Heart right ventricle (tissue), 16 donors: ENCODE measurements at regions not wholly inside any gene's neighbourhood (a gene's known extent, or its start where the extent isn't known, plus 50 kb on each side); places are given as distances from the start of the nearest gene placed in this dataset.

Source experiments
- ATAC-seq, 8 donors: fragments of 200-7000 bp; cut with Tn5 transposase; one replicate each; pipeline ENCODE4 v1.9.1; 2020; ENCODE audit warnings: mild to moderate bottlenecking in 8 of 8, moderate library complexity in 8 of 8, moderate number of reproducible peaks in 1 of 8
- DNase-seq, 2 donors: peaks; one replicate each; pipeline ENCODE4 v3.0.0-alpha.2; 2020
- H3K27ac ChIP-seq, 10 donors: fragments of 200-600 bp; sonication (generic) in 2 of 10; one replicate each; pipeline versions ENCODE4 v1.5.0 to v1.8.0; 2020 to 2022; ENCODE audit warnings: mild to moderate bottlenecking in 3 of 10
- H3K27me3 ChIP-seq, 7 donors: fragments of 200-600 bp; one replicate each; pipeline ENCODE4 v1.8.0; 2021 to 2022; ENCODE audit warnings: mild to moderate bottlenecking in 2 of 7
- H3K36me3 ChIP-seq, 9 donors: fragments of 200-600 bp; sonication (generic) in 1 of 9; one replicate each; pipeline versions ENCODE4 v1.5.0 to v1.8.0; 2020 to 2022; ENCODE audit warnings: mild to moderate bottlenecking in 2 of 9
- H3K4me1 ChIP-seq, 9 donors: fragments of 200-600 bp; sonication (generic) in 1 of 9; one replicate each; pipeline versions ENCODE4 v1.5.0 to v1.8.0; 2020 to 2022; ENCODE audit warnings: mild to moderate bottlenecking in 4 of 9
- H3K4me3 ChIP-seq, 10 donors: fragments of 200-600 bp; sonication (generic) in 2 of 10; one replicate each; pipeline versions ENCODE4 v1.5.0 to v1.8.0; 2020 to 2022; ENCODE audit warnings: mild to moderate bottlenecking in 7 of 10, moderate library complexity in 2 of 10
- H3K9me3 ChIP-seq, 11 donors: fragments of 200-600 bp in 10 of 11; sonication (generic) in 2 of 11; one replicate each; pipeline versions ENCODE4 v1.5.0 to v1.8.0; 2013 to 2022; ENCODE audit warnings: mild to moderate bottlenecking in 2 of 11, control low read depth in 1 of 11, moderate library complexity in 1 of 11
- CTCF ChIP-seq, 9 donors: fragments of 200-600 bp; sonication (generic) in 2 of 9; IDR thresholded peaks; one replicate each; pipeline versions ENCODE4 v1.5.0 to v1.8.0; 2021 to 2022; ENCODE audit warnings: antibody characterized with exemption in 9 of 9, mild to moderate bottlenecking in 5 of 9, moderate library complexity in 1 of 9
- WGBS, 2 donors: extraction: QIAGEN DNeasy Blood & Tissue Kit; methylation state at CpG; one replicate each; pipeline ENCODE4 v1.1.7; 2013; ENCODE audit warnings: inconsistent platforms in 1 of 2; 5-methylcytosine and 5-hydroxymethylcytosine counted together
- intact Hi-C, 10 donors: fragments of 100-400 bp; cut with DNase I; formaldehyde crosslinking; loops; one replicate each; pipeline versions ENCODE4 v1.11.1 to v1.14.2; 2022
- donor health status: Arrhythmogenic right ventricular cardiomyopathy.
- donor health status: ischemic (EF 13 %, LVEDD 7.1; RV severe dilation, severe dysfunction).
- donor health status: healthy with polysubstance abuse.
- donor health status: DM: no; HTN: yes; CAD: no.
- donor health status: DM: no; HTN: no; CAD: no.
- donor health status: ischemic (EF 25% LVEDD 6.9; RV normal size, moderate dysfunction).
- donor health status: ischemic (EF 25% LVEDD 5.7; RV mildly dilated, moderate dysfunction).
- donor health status: healthy.
- donor health status: DM: yes; HTN: yes; CAD: no.
- donor health status: Ischemic cardiomyopathy.
- donor health status: ischemic (EF 35%, LVEDD 5.7; RV mildly dilated, moderate dysfunction).
- donor health status: nonischemic (EF 11% LVEDD 7.7; RV severe dilation, severe dysfunction).
- donor health status: DM: yes; HTN: yes; CAD: no.
- donor health status: PGD.
- donor health status: ischemic (EF 29% LVEDD 5.4; RV normal size, mild dysfunction).
- donor health status: nonischemic (EF 23%, LVEDD 6.1; RV moderate dilation, normal function).

GRCh38 chr2:200737585-200737984, 74.1 kb upstream of the BZW1 start:
- DNase-seq, result no peak
- Histone ChIP-seq H3K4me1 (peaks cover 6 to 37% (median 21%) of the 10 kb centered on the region in 9 donors), H3K9me3 (no peaks in the 10 kb centered on the region), H3K36me3 (no peaks in the 10 kb centered on the region), H3K27ac (no peak overlapping the region), H3K27me3 (no peaks in the 10 kb centered on the region), H3K4me3 (no peak overlapping the region)
- TF ChIP-seq CTCF (IDR thresholded peaks at IDR 0.05), result no peak
- ATAC-seq, result no peak
- intact Hi-C loops, result no loop called here
- WGBS, 2 donors, result 83% methylated on average over 4 of the region's 4 CpGs

- no peak for DNase-seq
- no peaks in the 10 kb centered on the region for H3K36me3 ChIP-seq
- intact Hi-C loops, result no loop called here
- H3K4me1 ChIP-seq, result peaks cover 6 to 45% (median 21%) of the 10 kb centered on the region in 9 donors
- no peak overlapping the region for H3K27ac ChIP-seq
- no peak for TF ChIP-seq CTCF (IDR thresholded peaks at IDR 0.05)
- H3K27me3 ChIP-seq, result no peaks in the 10 kb centered on the region
- 90 to 91% methylated on average over 7 of the region's 7 CpGs for WGBS, 2 donors
- no peak for ATAC-seq
- H3K9me3 ChIP-seq, result no peaks in the 10 kb centered on the region
- H3K4me3 ChIP-seq, result no peak overlapping the region
Measured at GRCh38 chr2:200738590-200738989, 73.1 kb upstream of the BZW1 start.

GRCh38 chr2:200740907-200741306, 70.8 kb upstream of the BZW1 start:
- TF ChIP-seq CTCF (IDR thresholded peaks at IDR 0.05), result no peak
- H3K4me1 ChIP-seq, result peaks cover 6 to 47% (median 20%) of the 10 kb centered on the region in 9 donors

GRCh38 chr2:200741468-200742202, 70.1 kb upstream of the BZW1 start:
- no peaks in the 10 kb centered on the region for H3K27me3 ChIP-seq
- intact Hi-C loops, result loop anchor here in 3 of 10 donors (5.0 kb wide), 1 partner anchor 46 kb away; no protein-coding TSS in a partner anchor
- no peaks in the 10 kb centered on the region for H3K36me3 ChIP-seq
- WGBS, 2 donors, result 58 to 65% methylated on average over 8 of the region's 8 CpGs
- H3K27ac ChIP-seq, result peak overlapping the region; percentile 32 to 79 (median 58)
- H3K4me1 ChIP-seq, result peaks cover 6 to 41% (median 16%) of the 10 kb centered on the region in 9 donors
- ATAC-seq (peak in 4 of 8 donors; percentile 4 to 42 (median 6)), DNase-seq (no peak)
- no peak for TF ChIP-seq CTCF (IDR thresholded peaks at IDR 0.05)
- H3K9me3 ChIP-seq, result no peaks in the 10 kb centered on the region
- no peak overlapping the region for H3K4me3 ChIP-seq

More at GRCh38 chr2:200740907-200741306, 70.8 kb upstream of the BZW1 start:
- Histone ChIP-seq H3K36me3 (no peaks in the 10 kb centered on the region), H3K27me3 (no peaks in the 10 kb centered on the region), H3K4me3 (no peak overlapping the region), H3K9me3 (no peaks in the 10 kb centered on the region), H3K27ac (peak overlapping the region in 6 of 10 donors; percentile 50 to 79 (median 71))
- ATAC-seq (no peak), DNase-seq (no peak)
- intact Hi-C loops, result loop anchor here in 3 of 10 donors (5.0 kb wide), 1 partner anchor 46 kb away; no protein-coding TSS in a partner anchor
- 92 to 95% methylated on average over 6 of the region's 6 CpGs for WGBS, 2 donors
